HFFc6 (cell line): ENCODE measurements at regions not wholly inside any gene's neighbourhood (a gene's known extent, or its start where the extent isn't known, plus 50 kb on each side); places are given as distances from the start of the nearest gene placed in this dataset.

Experiments used
- DNase-seq: peaks from one replicate; pipeline ENCODE4 v3.0.0-alpha.2; 2018
- H3K27ac Mint-ChIP-seq: 2 replicates; pipeline ENCODE4 v1.8.0; 2020; ENCODE audit warnings: mild to moderate bottlenecking, mixed read lengths
- H3K27me3 Mint-ChIP-seq: 2 replicates; pipeline ENCODE4 v1.8.0; 2021; ENCODE audit warnings: mild to moderate bottlenecking, moderate library complexity, mixed read lengths; ENCODE audit not compliant: insufficient read depth
- H3K36me3 Mint-ChIP-seq: 2 replicates; pipeline ENCODE4 v1.8.0; 2021; ENCODE audit warnings: low read depth, mixed read lengths
- H3K4me1 Mint-ChIP-seq: 2 replicates; pipeline ENCODE4 v1.8.0; 2020; ENCODE audit warnings: low read depth, mixed read lengths
- H3K4me3 Mint-ChIP-seq: 2 replicates; pipeline ENCODE4 v1.8.0; 2020; ENCODE audit warnings: mild to moderate bottlenecking, moderate library complexity, mixed read lengths
- H3K9me3 Mint-ChIP-seq: 2 replicates; pipeline ENCODE4 v1.8.0; 2020; ENCODE audit warnings: mild to moderate bottlenecking, mixed read lengths
- TF ChIP-seq, protein P1 (sequence below): fragments of 200-600 bp; sonication (generic); IDR thresholded peaks from 2 replicates; pipeline ENCODE4 v1.5.0; 2021; ENCODE audit warnings: antibody characterized with exemption, mild to moderate bottlenecking

DNA sequence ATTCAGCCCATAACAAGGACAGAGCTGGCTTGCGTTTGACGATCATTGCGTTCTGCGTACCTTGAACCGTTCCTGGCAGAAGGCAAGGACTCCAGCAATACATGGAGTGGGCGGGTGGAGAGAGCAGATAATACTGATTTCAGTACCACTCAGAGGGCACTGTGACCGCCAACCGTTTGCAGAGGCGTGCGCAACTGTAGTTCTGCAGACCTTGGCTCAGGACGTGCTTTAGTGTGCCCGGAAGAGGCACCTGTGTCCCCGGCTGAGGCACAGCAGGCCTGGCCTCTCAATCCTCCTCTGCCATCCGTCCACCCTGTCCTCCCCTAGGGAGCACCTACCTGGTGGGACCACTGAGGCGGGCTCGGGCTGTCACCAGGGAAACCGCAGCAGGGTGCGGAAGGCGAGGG is 117.6 kb upstream of the USP29 start:
- Mint-ChIP-seq H3K9me3 (peaks cover 65% of the 10 kb centered on the region), H3K27me3 (no peaks in the 10 kb centered on the region; the same call in 1 of the 2 replicates), H3K4me1 (no peaks in the 10 kb centered on the region), H3K36me3 (peaks cover 9% of the 10 kb centered on the region), H3K27ac (no peak overlapping the region), H3K4me3 (no peak overlapping the region)
- TF ChIP-seq, protein P1, sequence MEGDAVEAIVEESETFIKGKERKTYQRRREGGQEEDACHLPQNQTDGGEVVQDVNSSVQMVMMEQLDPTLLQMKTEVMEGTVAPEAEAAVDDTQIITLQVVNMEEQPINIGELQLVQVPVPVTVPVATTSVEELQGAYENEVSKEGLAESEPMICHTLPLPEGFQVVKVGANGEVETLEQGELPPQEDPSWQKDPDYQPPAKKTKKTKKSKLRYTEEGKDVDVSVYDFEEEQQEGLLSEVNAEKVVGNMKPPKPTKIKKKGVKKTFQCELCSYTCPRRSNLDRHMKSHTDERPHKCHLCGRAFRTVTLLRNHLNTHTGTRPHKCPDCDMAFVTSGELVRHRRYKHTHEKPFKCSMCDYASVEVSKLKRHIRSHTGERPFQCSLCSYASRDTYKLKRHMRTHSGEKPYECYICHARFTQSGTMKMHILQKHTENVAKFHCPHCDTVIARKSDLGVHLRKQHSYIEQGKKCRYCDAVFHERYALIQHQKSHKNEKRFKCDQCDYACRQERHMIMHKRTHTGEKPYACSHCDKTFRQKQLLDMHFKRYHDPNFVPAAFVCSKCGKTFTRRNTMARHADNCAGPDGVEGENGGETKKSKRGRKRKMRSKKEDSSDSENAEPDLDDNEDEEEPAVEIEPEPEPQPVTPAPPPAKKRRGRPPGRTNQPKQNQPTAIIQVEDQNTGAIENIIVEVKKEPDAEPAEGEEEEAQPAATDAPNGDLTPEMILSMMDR = no peak
- DNase-seq = no peak

DNA sequence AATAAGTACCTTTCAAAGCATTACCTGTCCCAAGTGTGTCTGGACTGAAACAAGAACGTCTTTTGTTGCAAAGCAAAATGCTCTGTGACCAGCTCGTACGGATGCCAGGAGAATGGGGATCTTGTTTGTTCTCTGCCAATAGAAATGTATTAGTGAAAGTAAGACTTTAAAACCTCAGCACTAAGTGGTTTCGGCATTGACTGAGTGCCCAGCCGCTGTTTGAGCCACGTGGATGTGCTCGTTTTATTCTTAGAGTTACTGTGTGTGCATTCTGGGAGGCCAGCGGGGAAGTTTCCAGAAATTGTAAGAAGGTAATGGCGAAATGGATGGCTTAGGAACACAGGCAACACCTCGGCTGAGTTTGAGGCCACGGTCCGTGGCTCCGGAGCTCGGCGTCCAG is 117.1 kb upstream of the USP29 start:
- Mint-ChIP-seq H3K9me3 (peaks cover 66% of the 10 kb centered on the region), H3K4me3 (no peak overlapping the region), H3K27me3 (no peaks in the 10 kb centered on the region; the same call in 1 of the 2 replicates), H3K4me1 (no peaks in the 10 kb centered on the region), H3K36me3 (peaks cover 13% of the 10 kb centered on the region), H3K27ac (no peak overlapping the region)
- TF ChIP-seq, protein P1 = no peak
- DNase-seq = no peak

DNA sequence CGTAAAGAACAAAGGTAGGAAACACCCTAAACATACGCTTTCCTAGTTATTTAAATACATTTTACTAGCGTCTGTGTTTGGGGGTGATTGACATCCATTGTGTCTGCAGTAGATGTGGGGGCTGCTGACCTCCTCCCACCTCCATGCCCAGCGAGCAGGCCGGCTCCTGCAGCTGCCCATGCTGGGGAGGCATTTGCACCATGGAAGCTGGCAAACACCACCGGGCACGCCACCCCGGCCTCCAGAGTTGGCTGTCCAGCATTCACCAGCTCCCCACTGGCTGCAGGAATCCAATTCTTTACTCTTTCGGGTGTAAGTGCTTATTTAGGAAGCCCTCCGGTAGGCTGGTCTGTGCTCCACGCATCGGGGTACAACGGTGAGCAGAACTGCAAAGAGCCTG is 115.4 kb upstream of the USP29 start:
- Mint-ChIP-seq H3K4me1 (no peaks in the 10 kb centered on the region), H3K9me3 (peaks cover 68% of the 10 kb centered on the region), H3K36me3 (peaks cover 13% of the 10 kb centered on the region), H3K4me3 (no peak overlapping the region), H3K27me3 (no peaks in the 10 kb centered on the region; the same call in 1 of the 2 replicates), H3K27ac (no peak overlapping the region)
- TF ChIP-seq, protein P1 = no peak
- DNase-seq = no peak

DNA sequence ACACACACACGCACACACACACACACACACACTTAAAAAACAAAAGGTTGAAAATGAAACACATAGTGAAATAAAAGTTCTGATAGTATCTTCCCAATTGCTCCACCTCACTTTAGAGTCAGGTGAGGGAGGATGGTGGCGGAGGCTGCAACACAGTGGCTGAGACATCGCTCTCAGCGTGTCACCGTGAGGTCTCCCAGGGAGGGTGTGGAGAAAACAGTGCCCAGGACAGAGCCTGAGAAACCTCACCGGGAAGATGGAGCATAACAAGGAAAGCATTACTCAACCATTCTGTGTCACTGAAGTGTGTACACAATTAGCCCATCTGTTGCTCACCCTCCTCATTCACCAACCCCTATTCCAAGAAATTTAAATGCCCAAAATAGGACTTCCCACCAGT is 111.4 kb upstream of the USP29 start:
- Mint-ChIP-seq H3K4me1 (no peaks in the 10 kb centered on the region), H3K4me3 (no peak overlapping the region), H3K27me3 (no peaks in the 10 kb centered on the region), H3K36me3 (peaks cover 8% of the 10 kb centered on the region; the same call in 1 of the 2 replicates), H3K9me3 (peaks cover 64% of the 10 kb centered on the region), H3K27ac (no peak overlapping the region)
- no peak for DNase-seq
- TF ChIP-seq, protein P1 = no peak

DNA sequence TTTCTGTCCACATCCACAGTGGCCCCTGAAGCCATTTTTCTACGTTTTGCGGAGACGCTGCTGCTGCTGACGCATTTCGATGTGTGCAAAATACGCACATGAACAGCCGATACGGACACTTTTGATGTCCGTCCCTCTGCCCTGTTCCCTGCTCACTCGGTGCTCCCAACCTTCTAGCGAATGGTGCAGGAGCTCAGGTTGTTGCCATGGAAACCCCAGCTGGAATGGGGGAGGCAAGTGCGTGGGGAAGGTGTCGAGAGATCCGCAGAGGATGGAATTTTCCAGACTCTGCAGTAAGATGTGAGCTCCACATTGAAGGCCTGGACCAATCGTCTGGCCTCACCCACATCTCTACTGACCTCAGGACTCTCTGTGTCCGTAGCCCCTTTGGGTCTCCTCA is 109.2 kb upstream of the USP29 start:
- no peak overlapping the region for H3K27ac Mint-ChIP-seq
- H3K36me3 Mint-ChIP-seq = peaks cover 8% of the 10 kb centered on the region; the same call in 1 of the 2 replicates
- H3K9me3 Mint-ChIP-seq = peaks cover 71% of the 10 kb centered on the region
- no peaks in the 10 kb centered on the region for H3K4me1 Mint-ChIP-seq
- no peak for DNase-seq
- TF ChIP-seq, protein P1 = no peak
- H3K27me3 Mint-ChIP-seq = no peaks in the 10 kb centered on the region; the same call in 1 of the 2 replicates
- H3K4me3 Mint-ChIP-seq = no peak overlapping the region

DNA sequence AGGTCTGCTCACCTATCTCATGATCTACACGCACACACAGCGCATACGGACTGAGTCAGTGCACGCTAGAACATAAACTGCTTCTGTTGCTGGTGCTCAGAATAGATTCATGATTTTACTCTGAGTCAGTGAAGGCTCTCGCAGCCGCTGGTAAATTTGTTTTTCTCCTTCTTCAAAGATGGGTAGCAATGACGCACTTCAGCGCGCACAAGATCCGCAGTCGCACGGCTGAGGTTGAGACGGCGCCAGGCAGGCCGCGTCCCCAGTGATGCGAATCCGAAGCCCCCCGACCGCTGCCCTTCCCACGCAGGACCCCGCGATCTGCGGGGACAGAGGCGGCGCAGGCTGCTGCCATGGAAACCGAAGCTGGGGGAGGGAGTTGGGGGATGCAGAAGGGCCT is 103.7 kb upstream of the USP29 start:
- H3K9me3 Mint-ChIP-seq = peaks cover 54% of the 10 kb centered on the region
- TF ChIP-seq, protein P1 = no peak
- H3K27me3 Mint-ChIP-seq = no peaks in the 10 kb centered on the region; the same call in 1 of the 2 replicates
- no peak overlapping the region for H3K4me3 Mint-ChIP-seq
- no peaks in the 10 kb centered on the region for H3K4me1 Mint-ChIP-seq
- no peak overlapping the region for H3K27ac Mint-ChIP-seq
- no peaks in the 10 kb centered on the region; the same call in 1 of the 2 replicates for H3K36me3 Mint-ChIP-seq
- DNase-seq = no peak
